BE2C (cell line): ENCODE measurements at regions not wholly inside any gene's neighbourhood (a gene's known extent, or its start where the extent isn't known, plus 50 kb on each side); places are given as distances from the start of the nearest gene placed in this dataset.

Source experiments
- DNase-seq: peaks from one replicate; pipeline ENCODE4 v3.0.0-alpha.2; 2020
- H3K27me3 ChIP-seq: fragments of 250-450 bp; sonication (Bioruptor Pico); 2 replicates; pipeline ENCODE4 v1.5.1; 2020; ENCODE audit warnings: mild to moderate bottlenecking
- H3K36me3 ChIP-seq: fragments of 250-450 bp; sonication (Bioruptor Pico); 2 replicates; pipeline ENCODE4 v1.5.1; 2020; ENCODE audit warnings: mild to moderate bottlenecking
- H3K4me1 ChIP-seq: fragments of 250-450 bp; sonication (Bioruptor Pico); 2 replicates; pipeline ENCODE4 v1.5.1; 2020
- H3K4me3 ChIP-seq: 2 replicates; pipeline ENCODE4 v1.5.1; 2011; ENCODE audit warnings: low read depth, low read length
- H3K9me3 ChIP-seq: fragments of 250-450 bp; sonication (Bioruptor Pico); 2 replicates; pipeline ENCODE4 v1.5.1; 2020
- CTCF ChIP-seq: IDR thresholded peaks from 2 replicates; pipeline ENCODE4 v1.5.1; 2012; ENCODE audit warnings: mild to moderate bottlenecking, low read depth, low read length

GRCh38 chr16:9481747-9482730 lies 390.6 kb downstream of the HAPSTR1 start:
- no peak overlapping the region for H3K4me3 ChIP-seq
- H3K9me3 ChIP-seq, result no peaks in the 10 kb centered on the region; the same call in 1 of the 2 replicates
- H3K36me3 ChIP-seq, result no peaks in the 10 kb centered on the region
- no peak for TF ChIP-seq CTCF
- no peaks in the 10 kb centered on the region for H3K4me1 ChIP-seq
- H3K27me3 ChIP-seq, result no peaks in the 10 kb centered on the region
- no peak for DNase-seq

DNA sequence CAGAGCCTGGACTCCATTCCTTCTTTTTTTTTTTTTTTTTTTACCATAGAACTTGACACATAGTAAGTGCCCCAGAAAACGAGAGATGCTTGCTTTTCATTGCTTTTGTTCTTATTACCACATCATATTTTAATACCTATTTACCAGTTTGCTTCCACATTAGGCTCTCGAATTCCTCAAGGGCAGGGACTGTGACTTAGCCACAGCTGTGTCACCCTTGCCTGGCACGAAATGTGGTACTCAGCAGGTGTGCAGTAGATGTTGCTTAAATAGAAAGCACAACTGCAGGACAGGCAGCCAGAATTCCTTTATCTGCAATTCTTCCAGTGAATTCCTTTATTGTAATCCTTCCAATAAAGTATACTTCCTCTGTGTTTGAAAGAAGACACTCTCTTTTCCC lies 393.0 kb downstream of the HAPSTR1 start:
- TF ChIP-seq CTCF, result no peak
- DNase-seq, result no peak

GRCh38 chr16:9484881-9485280 lies 393.4 kb downstream of the HAPSTR1 start:
- Histone ChIP-seq H3K4me3 (no peak overlapping the region), H3K4me1 (no peaks in the 10 kb centered on the region), H3K9me3 (no peaks in the 10 kb centered on the region; the same call in 1 of the 2 replicates), H3K27me3 (no peaks in the 10 kb centered on the region), H3K36me3 (no peaks in the 10 kb centered on the region)
- DNase-seq, result no peak
- TF ChIP-seq CTCF, result no peak

More for the DNA sequence above, 393.0 kb downstream of the HAPSTR1 start:
- no peaks in the 10 kb centered on the region; the same call in 1 of the 2 replicates for H3K9me3 ChIP-seq
- no peaks in the 10 kb centered on the region for H3K27me3 ChIP-seq
- H3K36me3 ChIP-seq, result no peaks in the 10 kb centered on the region
- H3K4me3 ChIP-seq, result no peak overlapping the region
- H3K4me1 ChIP-seq, result no peaks in the 10 kb centered on the region

- Histone ChIP-seq H3K36me3 (no peaks in the 10 kb centered on the region), H3K9me3 (no peaks in the 10 kb centered on the region; the same call in 1 of the 2 replicates), H3K27me3 (no peaks in the 10 kb centered on the region), H3K4me3 (no peak overlapping the region), H3K4me1 (no peaks in the 10 kb centered on the region)
- no peak for TF ChIP-seq CTCF
- DNase-seq, result no peak
Measured at GRCh38 chr16:9489835-9490467, 398.5 kb downstream of the HAPSTR1 start.

DNA sequence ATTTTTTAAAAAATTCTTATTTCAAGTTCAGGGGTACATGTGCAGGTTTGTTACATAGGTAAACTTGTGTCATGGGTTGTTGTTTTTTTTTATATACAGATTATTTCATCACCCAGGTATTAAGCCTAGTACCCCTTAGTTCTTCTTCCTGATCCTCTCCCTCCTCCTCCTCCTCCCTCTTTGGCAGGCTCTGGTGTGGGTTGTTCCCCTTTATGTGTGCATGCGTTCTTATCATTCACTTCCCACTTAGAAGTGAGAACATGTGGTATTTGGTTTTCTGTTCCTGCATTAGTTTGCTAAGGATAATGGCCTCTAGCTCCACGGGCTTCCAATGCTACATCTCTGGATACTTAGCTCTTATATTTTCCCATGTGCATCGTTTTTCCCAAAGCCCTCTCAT lies 404.4 kb downstream of the HAPSTR1 start:
- no peak for TF ChIP-seq CTCF
- DNase-seq, result no peak
- Histone ChIP-seq H3K27me3 (no peaks in the 10 kb centered on the region), H3K4me1 (no peaks in the 10 kb centered on the region), H3K9me3 (no peaks in the 10 kb centered on the region), H3K36me3 (no peaks in the 10 kb centered on the region), H3K4me3 (no peak overlapping the region)
